Testis (tissue), 2 donors: ENCODE measurements at regions not wholly inside any gene's neighbourhood (a gene's known extent, or its start where the extent isn't known, plus 50 kb on each side); places are given as distances from the start of the nearest gene placed in this dataset.
"Not testable (repeated sequence)": the region's sequence is repeated elsewhere in the genome, so short reads cannot be mapped to it uniquely, and the experiment has no call there.

Source experiments
- DNase-seq: peaks from one replicate; pipeline ENCODE4 v3.0.0-alpha.2; 2019
- H3K27ac ChIP-seq, 2 donors: fragments of 200-600 bp; sonication (generic); one replicate each; pipeline ENCODE4 v1.5.1; 2019
- H3K27me3 ChIP-seq: fragments of 200-600 bp; sonication (generic); one replicate; pipeline ENCODE4 v1.5.1; 2019
- H3K36me3 ChIP-seq: fragments of 200-600 bp; sonication (generic); one replicate; pipeline ENCODE4 v1.5.1; 2017; ENCODE audit warnings: low read depth; ENCODE audit errors: missing control alignments
- H3K4me1 ChIP-seq: fragments of 200-600 bp; sonication (generic); one replicate; pipeline ENCODE4 v1.5.1; 2019
- H3K4me3 ChIP-seq, 2 donors: fragments of 200-600 bp; sonication (generic); one replicate each; pipeline ENCODE4 v1.5.1; 2017 to 2019
- H3K9me3 ChIP-seq: fragments of 200-600 bp; sonication (generic); one replicate; pipeline ENCODE4 v1.5.1; 2017
- POLR2A ChIP-seq: fragments of 450-650 bp; IDR thresholded peaks from one replicate; pipeline ENCODE4 v1.6.1; 2017; ENCODE audit warnings: antibody characterized with exemption, mild to moderate bottlenecking, moderate library complexity
- WGBS, 2 donors: methylation state at CpG; one replicate each; pipeline ENCODE4 v1.1.5; 2018; 5-methylcytosine and 5-hydroxymethylcytosine counted together
- intact Hi-C: fragments of 100-400 bp; cut with DNase I; formaldehyde crosslinking; loops from one replicate; pipeline ENCODE4 v1.15.1; 2023; ENCODE audit warnings: low total_unique reads
- TF ChIP-seq, protein P1 (sequence below), 3 experiments: fragments of 450-650 bp in 2 of 3; fragments of 200-600 bp in 1 of 3; sonication (generic) in 1 of 3; IDR thresholded peaks; one replicate each; pipeline ENCODE4 v1.5.1; 2016 to 2019; ENCODE audit warnings: antibody characterized with exemption in 3 of 3, mild to moderate bottlenecking in 2 of 3, moderate library complexity in 1 of 3

DNA sequence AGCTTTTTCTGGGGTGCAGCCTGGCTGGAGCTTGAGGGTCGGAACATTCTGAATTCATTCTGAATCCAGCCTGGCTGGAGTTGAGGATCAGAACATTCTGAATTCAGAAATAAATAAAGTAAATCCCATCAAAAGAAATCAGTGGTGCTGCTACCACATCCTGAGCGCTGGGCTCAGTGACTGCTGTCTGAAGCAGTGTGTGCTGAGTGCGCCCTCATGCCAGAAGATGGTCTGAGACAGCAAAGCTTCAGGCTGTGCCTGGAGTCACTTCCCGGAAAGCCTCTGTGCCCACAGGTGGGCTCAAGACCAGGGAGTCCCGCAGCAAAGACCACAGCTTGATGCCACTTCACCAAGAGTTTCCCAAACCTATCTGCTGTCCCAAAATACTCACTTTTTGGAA is 187.9 kb downstream of the VAPA start:
- TF ChIP-seq POLR2A: no peak
- TF ChIP-seq, protein P1, sequence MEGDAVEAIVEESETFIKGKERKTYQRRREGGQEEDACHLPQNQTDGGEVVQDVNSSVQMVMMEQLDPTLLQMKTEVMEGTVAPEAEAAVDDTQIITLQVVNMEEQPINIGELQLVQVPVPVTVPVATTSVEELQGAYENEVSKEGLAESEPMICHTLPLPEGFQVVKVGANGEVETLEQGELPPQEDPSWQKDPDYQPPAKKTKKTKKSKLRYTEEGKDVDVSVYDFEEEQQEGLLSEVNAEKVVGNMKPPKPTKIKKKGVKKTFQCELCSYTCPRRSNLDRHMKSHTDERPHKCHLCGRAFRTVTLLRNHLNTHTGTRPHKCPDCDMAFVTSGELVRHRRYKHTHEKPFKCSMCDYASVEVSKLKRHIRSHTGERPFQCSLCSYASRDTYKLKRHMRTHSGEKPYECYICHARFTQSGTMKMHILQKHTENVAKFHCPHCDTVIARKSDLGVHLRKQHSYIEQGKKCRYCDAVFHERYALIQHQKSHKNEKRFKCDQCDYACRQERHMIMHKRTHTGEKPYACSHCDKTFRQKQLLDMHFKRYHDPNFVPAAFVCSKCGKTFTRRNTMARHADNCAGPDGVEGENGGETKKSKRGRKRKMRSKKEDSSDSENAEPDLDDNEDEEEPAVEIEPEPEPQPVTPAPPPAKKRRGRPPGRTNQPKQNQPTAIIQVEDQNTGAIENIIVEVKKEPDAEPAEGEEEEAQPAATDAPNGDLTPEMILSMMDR (IDR thresholded peaks at IDR 0.05): no peak
- no peak for DNase-seq
- 58 to 61% methylated on average over 5 of the region's 5 CpGs for WGBS, 2 donors
- Histone ChIP-seq H3K27me3 (no peaks in the 10 kb centered on the region), H3K36me3 (no peaks in the 10 kb centered on the region), H3K4me3 (no peak overlapping the region), H3K27ac (no peak overlapping the region), H3K9me3 (no peaks in the 10 kb centered on the region), H3K4me1 (peaks cover 21% of the 10 kb centered on the region)
- intact Hi-C loops: no loop called here

DNA sequence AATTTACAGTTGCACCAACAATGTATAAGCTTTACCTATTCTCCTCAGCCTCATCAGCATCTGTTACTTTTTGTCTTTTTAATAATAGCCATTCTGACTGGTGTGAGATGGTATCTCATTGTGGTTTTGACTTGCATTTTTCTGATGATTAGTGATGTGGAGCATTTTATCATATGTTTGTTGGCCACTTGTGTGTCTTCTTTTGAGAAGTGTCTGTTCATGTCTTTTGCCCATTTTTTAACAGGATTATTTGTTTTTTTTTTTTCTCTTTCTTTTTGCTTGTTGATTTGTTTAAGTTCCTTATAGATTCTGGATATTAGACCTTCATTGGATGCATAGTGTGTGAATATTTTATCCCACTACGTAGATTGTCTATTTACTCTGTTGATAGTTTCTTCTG is 191.3 kb downstream of the VAPA start:
- WGBS, 2 donors: 2 to 52% methylated on average over 1 of the region's 1 CpG
- H3K4me3 ChIP-seq, H3K27me3 ChIP-seq, H3K9me3 ChIP-seq, DNase-seq, H3K36me3 ChIP-seq, intact Hi-C loops, H3K27ac ChIP-seq: not testable (repeated sequence)
- peaks cover 20% of the 10 kb centered on the region for H3K4me1 ChIP-seq

DNA sequence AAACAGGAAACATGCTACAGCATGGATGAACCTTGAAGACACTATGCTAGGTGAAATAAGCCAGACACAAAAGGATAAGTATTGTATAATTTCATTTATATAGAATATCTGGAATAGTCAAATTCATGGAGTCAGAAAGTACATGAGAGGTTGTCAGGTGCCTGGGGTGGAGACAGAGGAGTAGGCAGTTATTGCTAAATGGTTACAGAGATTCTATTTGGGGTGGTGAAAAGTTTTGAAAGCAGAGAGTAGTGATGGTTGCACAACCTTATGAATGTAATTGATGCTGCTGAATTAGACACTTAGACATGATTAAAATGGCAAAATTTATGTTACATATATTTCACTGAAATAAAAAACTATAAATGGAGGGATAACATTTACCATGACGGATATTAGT is 197.4 kb downstream of the VAPA start:
- DNase-seq: no peak
- Histone ChIP-seq H3K27ac (no peak overlapping the region), H3K27me3 (no peaks in the 10 kb centered on the region), H3K4me3 (no peak overlapping the region), H3K36me3 (no peaks in the 10 kb centered on the region), H3K4me1 (peaks cover 9% of the 10 kb centered on the region), H3K9me3 (no peaks in the 10 kb centered on the region)
- TF ChIP-seq, protein P1 (IDR thresholded peaks at IDR 0.05): no peak
- no peak for TF ChIP-seq POLR2A
- intact Hi-C loops: no loop called here
- 46 to 64% methylated on average over 1 of the region's 1 CpG for WGBS, 2 donors

DNA sequence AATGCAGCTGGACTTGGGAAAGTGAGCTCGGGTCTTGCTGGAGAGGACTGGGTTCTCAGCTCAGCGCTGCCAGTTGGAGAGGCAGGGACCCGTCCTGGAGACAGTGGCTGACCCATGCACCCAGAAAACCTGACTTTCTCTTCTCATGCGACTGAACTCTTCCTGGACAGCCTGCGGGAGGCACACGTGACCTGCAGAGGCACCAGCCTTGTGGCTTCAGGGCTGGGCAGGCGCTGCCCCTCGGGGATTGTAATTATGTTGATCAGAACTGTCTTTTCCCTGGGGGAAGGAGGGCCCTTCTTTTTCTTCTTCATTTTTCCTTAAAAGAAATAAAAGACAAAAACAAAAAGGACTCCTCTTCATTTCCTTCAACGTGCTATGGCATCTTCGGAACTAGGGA is 198.1 kb downstream of the VAPA start:
- 66 to 69% methylated on average over 10 of the region's 10 CpGs for WGBS, 2 donors
- Histone ChIP-seq H3K36me3 (no peaks in the 10 kb centered on the region), H3K4me3 (no peak overlapping the region), H3K27me3 (no peaks in the 10 kb centered on the region), H3K4me1 (peaks cover 9% of the 10 kb centered on the region), H3K9me3 (no peaks in the 10 kb centered on the region), H3K27ac (peak overlapping the region in 1 of 2 donors; percentile 71)
- DNase-seq: no peak
- TF ChIP-seq, protein P1 (IDR thresholded peaks at IDR 0.05): no peak
- no peak for TF ChIP-seq POLR2A
- intact Hi-C loops: no loop called here

DNA sequence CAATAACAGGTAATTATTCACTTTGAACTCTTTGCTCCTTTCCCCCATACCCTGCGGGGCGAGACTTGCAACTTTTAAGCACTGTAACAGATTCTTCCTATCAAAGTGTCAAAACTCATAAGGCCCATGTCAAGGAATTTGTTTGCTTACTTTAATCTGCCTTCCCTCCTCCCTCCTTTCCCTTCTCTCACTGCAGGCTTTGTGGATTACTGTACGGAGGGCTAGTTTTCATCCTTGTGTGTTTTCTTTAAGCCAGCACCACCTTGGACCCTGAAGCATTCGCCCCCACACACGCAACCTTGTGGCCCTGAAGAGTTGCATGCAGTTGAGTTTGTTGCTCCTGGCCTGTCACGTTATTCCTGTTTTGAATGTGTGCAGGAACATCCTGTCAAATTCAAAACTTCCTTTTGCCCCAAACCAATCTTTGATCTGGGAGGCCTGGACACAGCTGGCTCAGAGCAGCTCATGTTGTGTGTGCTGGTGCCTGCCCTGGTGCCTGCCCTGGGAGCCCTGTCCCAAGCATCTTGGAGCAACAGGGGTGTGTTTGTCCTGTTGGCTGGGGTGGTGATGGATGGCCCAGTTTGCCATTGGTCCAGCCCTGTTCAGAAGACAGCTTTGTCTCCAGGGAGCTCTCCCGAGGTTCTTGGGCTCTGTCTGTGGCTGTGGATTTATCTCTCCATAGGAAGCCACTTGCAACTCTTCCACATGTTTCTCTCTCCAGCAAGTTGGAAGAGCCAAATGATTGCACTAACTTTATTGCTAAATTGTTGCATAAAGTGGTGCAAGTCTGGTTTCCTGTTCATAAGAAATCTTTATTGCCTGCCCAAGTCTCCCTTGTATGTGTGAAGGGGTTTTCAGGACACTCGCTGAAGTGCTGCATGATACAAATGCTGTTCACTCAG is 199.6 kb downstream of the VAPA start:
- Histone ChIP-seq H3K36me3 (no peaks in the 10 kb centered on the region), H3K27me3 (no peaks in the 10 kb centered on the region), H3K27ac (no peak overlapping the region), H3K4me3 (no peak overlapping the region), H3K9me3 (no peaks in the 10 kb centered on the region), H3K4me1 (peaks cover 9% of the 10 kb centered on the region)
- DNase-seq: no peak
- 50 to 65% methylated on average over 8 of the region's 8 CpGs for WGBS, 2 donors
- no peak for TF ChIP-seq POLR2A
- TF ChIP-seq, protein P1 (IDR thresholded peaks at IDR 0.05): no peak
- intact Hi-C loops: no loop called here
